ENCODE measurements at regions not wholly inside any gene's neighbourhood (a gene's known extent, or its start where the extent isn't known, plus 50 kb on each side); places are given as distances from the start of the nearest gene placed in this dataset.

DNA sequence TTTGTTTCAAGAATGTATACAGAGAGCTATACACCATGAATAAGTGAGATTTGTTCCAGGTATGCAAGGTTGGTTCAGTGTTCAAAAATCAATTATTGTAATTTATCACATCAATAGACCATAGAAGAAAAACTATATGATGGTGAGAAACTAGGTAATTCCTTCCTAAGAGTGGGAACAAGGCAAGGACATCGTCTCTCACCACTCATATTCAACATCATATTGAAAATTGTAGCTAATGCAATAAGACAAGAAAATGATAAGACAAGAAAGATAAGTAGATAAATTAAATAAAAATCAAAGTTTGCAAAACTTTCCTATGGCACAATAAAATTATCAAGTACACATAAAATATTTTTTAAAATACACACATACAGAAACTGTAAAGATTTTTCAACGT, 385.3 kb upstream of the COBL start:
- TF ChIP-seq, protein P1, sequence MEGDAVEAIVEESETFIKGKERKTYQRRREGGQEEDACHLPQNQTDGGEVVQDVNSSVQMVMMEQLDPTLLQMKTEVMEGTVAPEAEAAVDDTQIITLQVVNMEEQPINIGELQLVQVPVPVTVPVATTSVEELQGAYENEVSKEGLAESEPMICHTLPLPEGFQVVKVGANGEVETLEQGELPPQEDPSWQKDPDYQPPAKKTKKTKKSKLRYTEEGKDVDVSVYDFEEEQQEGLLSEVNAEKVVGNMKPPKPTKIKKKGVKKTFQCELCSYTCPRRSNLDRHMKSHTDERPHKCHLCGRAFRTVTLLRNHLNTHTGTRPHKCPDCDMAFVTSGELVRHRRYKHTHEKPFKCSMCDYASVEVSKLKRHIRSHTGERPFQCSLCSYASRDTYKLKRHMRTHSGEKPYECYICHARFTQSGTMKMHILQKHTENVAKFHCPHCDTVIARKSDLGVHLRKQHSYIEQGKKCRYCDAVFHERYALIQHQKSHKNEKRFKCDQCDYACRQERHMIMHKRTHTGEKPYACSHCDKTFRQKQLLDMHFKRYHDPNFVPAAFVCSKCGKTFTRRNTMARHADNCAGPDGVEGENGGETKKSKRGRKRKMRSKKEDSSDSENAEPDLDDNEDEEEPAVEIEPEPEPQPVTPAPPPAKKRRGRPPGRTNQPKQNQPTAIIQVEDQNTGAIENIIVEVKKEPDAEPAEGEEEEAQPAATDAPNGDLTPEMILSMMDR (conservative IDR thresholded peaks at IDR 0.05): no peak
- TF ChIP-seq EZH2 (IDR thresholded peaks at IDR 0.05; ENCODE audit: low read depth): no peak
